ENCODE measurements at regions not wholly inside any gene's neighbourhood (a gene's known extent, or its start where the extent isn't known, plus 50 kb on each side); places are given as distances from the start of the nearest gene placed in this dataset.

- no peak for DNase-seq
These were observed 110.8 kb downstream of the MTNR1B start for GRCh38 chr11:93080146-93080759.

GRCh38 chr11:93081694-93082093 lies 112.2 kb downstream of the MTNR1B start:
- DNase-seq: no peak

- DNase-seq: no peak
These were observed 113.4 kb downstream of the MTNR1B start for GRCh38 chr11:93082900-93083299.

- DNase-seq: peak; percentile 81
These were observed 112.9 kb downstream of the SLC36A4 start for GRCh38 chr11:93084727-93085505.

GRCh38 chr11:93089474-93090102 lies 108.2 kb downstream of the SLC36A4 start:
- peak; percentile 91 for DNase-seq
